Neural cell (in vitro differentiated cells): ENCODE measurements at regions not wholly inside any gene's neighbourhood (a gene's known extent, or its start where the extent isn't known, plus 50 kb on each side); places are given as distances from the start of the nearest gene placed in this dataset.

ENCODE experiments used
- EP300 ChIP-seq: fragments of 450-650 bp; conservative IDR thresholded peaks from 2 replicates; pipeline ENCODE4 v1.6.1; 2014; ENCODE audit warnings: antibody characterized with exemption, mild to moderate bottlenecking, moderate library complexity; ENCODE audit not compliant: poor library complexity, severe bottlenecking
- EZH2 ChIP-seq: fragments of 200-600, 300-800 bp; shearing (Covaris generic), sonication (generic); IDR thresholded peaks from 2 replicates; pipeline ENCODE4 v1.6.1; 2014; ENCODE audit warnings: antibody characterized with exemption, low read length, borderline replicate concordance, mild to moderate bottlenecking; ENCODE audit not compliant: insufficient read depth, poor library complexity, severe bottlenecking
- POLR2AphosphoS5 ChIP-seq: IDR thresholded peaks from 2 replicates; pipeline ENCODE4 v1.6.1; 2012
- TF ChIP-seq, protein P1 (sequence below): IDR thresholded peaks from 2 replicates; pipeline ENCODE4 v1.6.1; 2012; ENCODE audit warnings: borderline replicate concordance
- TF ChIP-seq, protein P2 (sequence below): fragments of 450-650 bp; IDR thresholded peaks from 2 replicates; pipeline ENCODE4 v1.5.1; 2014; ENCODE audit warnings: antibody characterized with exemption, mild to moderate bottlenecking, moderate library complexity; ENCODE audit not compliant: poor library complexity, severe bottlenecking

GRCh38 chr6:137734005-137734874 is 132.8 kb upstream of the TNFAIP3 start:
- TF ChIP-seq, protein P1, sequence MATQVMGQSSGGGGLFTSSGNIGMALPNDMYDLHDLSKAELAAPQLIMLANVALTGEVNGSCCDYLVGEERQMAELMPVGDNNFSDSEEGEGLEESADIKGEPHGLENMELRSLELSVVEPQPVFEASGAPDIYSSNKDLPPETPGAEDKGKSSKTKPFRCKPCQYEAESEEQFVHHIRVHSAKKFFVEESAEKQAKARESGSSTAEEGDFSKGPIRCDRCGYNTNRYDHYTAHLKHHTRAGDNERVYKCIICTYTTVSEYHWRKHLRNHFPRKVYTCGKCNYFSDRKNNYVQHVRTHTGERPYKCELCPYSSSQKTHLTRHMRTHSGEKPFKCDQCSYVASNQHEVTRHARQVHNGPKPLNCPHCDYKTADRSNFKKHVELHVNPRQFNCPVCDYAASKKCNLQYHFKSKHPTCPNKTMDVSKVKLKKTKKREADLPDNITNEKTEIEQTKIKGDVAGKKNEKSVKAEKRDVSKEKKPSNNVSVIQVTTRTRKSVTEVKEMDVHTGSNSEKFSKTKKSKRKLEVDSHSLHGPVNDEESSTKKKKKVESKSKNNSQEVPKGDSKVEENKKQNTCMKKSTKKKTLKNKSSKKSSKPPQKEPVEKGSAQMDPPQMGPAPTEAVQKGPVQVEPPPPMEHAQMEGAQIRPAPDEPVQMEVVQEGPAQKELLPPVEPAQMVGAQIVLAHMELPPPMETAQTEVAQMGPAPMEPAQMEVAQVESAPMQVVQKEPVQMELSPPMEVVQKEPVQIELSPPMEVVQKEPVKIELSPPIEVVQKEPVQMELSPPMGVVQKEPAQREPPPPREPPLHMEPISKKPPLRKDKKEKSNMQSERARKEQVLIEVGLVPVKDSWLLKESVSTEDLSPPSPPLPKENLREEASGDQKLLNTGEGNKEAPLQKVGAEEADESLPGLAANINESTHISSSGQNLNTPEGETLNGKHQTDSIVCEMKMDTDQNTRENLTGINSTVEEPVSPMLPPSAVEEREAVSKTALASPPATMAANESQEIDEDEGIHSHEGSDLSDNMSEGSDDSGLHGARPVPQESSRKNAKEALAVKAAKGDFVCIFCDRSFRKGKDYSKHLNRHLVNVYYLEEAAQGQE, result no peak
- TF ChIP-seq, protein P2, sequence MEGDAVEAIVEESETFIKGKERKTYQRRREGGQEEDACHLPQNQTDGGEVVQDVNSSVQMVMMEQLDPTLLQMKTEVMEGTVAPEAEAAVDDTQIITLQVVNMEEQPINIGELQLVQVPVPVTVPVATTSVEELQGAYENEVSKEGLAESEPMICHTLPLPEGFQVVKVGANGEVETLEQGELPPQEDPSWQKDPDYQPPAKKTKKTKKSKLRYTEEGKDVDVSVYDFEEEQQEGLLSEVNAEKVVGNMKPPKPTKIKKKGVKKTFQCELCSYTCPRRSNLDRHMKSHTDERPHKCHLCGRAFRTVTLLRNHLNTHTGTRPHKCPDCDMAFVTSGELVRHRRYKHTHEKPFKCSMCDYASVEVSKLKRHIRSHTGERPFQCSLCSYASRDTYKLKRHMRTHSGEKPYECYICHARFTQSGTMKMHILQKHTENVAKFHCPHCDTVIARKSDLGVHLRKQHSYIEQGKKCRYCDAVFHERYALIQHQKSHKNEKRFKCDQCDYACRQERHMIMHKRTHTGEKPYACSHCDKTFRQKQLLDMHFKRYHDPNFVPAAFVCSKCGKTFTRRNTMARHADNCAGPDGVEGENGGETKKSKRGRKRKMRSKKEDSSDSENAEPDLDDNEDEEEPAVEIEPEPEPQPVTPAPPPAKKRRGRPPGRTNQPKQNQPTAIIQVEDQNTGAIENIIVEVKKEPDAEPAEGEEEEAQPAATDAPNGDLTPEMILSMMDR, result no peak
- TF ChIP-seq EZH2 (no peak), POLR2AphosphoS5 (no peak), EP300 (no peak)
